Mesothelial cell of epicardium (in vitro differentiated cells): ENCODE measurements at regions not wholly inside any gene's neighbourhood (a gene's known extent, or its start where the extent isn't known, plus 50 kb on each side); places are given as distances from the start of the nearest gene placed in this dataset.

ENCODE experiments used
- DNase-seq, 2 experiments: peaks; one replicate each; pipeline ENCODE4 v3.0.0; 2021; ENCODE audit warnings: low spot score in 2 of 2; ENCODE audit not compliant: unreplicated experiment in 2 of 2
- H3K27ac Mint-ChIP-seq: 2 replicates; pipeline ENCODE4 v1.8.0; 2021; ENCODE audit warnings: mixed read lengths
- H3K27me3 Mint-ChIP-seq: 2 replicates; pipeline ENCODE4 v1.8.0; 2021; ENCODE audit warnings: low read depth, mixed read lengths
- H3K36me3 Mint-ChIP-seq: 2 replicates; pipeline ENCODE4 v1.8.0; 2021; ENCODE audit warnings: mixed read lengths
- H3K4me1 Mint-ChIP-seq: 2 replicates; pipeline ENCODE4 v1.8.0; 2021; ENCODE audit warnings: mixed read lengths
- H3K4me3 Mint-ChIP-seq: 2 replicates; pipeline ENCODE4 v1.8.0; 2021; ENCODE audit warnings: mild to moderate bottlenecking, moderate library complexity, mixed read lengths
- H3K9me3 Mint-ChIP-seq: 2 replicates; pipeline ENCODE4 v1.8.0; 2021; ENCODE audit warnings: mixed read lengths
- CTCF ChIP-seq: fragments of 200-600 bp; sonication (generic); IDR thresholded peaks from one replicate; pipeline ENCODE4 v1.5.0; 2021; ENCODE audit warnings: antibody characterized with exemption; ENCODE audit not compliant: unreplicated experiment

GRCh38 chr6:55003719-55004430 lies 157.3 kb downstream of the FAM83B start:
- H3K4me1 Mint-ChIP-seq = no peaks in the 10 kb centered on the region
- no peak overlapping the region for H3K27ac Mint-ChIP-seq
- peaks cover 23% of the 10 kb centered on the region for H3K9me3 Mint-ChIP-seq
- no peaks in the 10 kb centered on the region for H3K27me3 Mint-ChIP-seq
- peaks cover 4% of the 10 kb centered on the region for H3K36me3 Mint-ChIP-seq
- no peak overlapping the region for H3K4me3 Mint-ChIP-seq
- no peak for TF ChIP-seq CTCF
- no peak for DNase-seq

DNA sequence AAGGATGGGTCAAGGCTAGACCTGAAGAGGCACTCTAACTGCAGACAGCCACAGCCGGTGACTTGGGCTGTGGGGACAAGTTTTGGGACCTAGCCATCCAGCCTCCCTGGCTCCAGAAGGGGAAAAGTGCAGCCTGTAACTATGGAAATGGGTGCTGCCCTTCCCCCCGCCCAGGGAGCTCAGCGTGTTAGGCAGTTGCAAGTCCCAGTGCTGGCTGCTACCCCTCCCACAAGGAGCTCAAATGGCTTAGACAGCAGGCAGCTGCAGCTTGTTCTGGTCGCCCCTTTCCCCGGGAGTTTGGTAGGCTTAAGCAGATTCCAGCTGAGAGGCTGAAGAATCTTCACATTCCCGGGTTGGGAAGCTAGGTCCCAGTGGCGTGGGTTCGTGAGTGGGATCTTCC lies 162.6 kb downstream of the FAM83B start:
- Mint-ChIP-seq H3K27ac (no peak overlapping the region), H3K36me3 (peaks cover 4% of the 10 kb centered on the region), H3K9me3 (peaks cover 23% of the 10 kb centered on the region), H3K4me3 (no peak overlapping the region), H3K27me3 (no peaks in the 10 kb centered on the region), H3K4me1 (peaks cover 2% of the 10 kb centered on the region)
- no peak for TF ChIP-seq CTCF
- no peak for DNase-seq

GRCh38 chr6:55011034-55011433 lies 163.3 kb upstream of the HCRTR2 start:
- no peak overlapping the region for H3K4me3 Mint-ChIP-seq
- DNase-seq = no peak
- peaks cover 5% of the 10 kb centered on the region for H3K4me1 Mint-ChIP-seq
- H3K27me3 Mint-ChIP-seq = no peaks in the 10 kb centered on the region
- peaks cover 18% of the 10 kb centered on the region for H3K9me3 Mint-ChIP-seq
- no peak overlapping the region for H3K27ac Mint-ChIP-seq
- peaks cover 4% of the 10 kb centered on the region for H3K36me3 Mint-ChIP-seq
- no peak for TF ChIP-seq CTCF

GRCh38 chr6:55012454-55012853 lies 161.9 kb upstream of the HCRTR2 start:
- no peak overlapping the region for H3K4me3 Mint-ChIP-seq
- no peak overlapping the region for H3K27ac Mint-ChIP-seq
- H3K9me3 Mint-ChIP-seq = peaks cover 10% of the 10 kb centered on the region
- TF ChIP-seq CTCF = no peak
- peaks cover 5% of the 10 kb centered on the region for H3K4me1 Mint-ChIP-seq
- H3K27me3 Mint-ChIP-seq = no peaks in the 10 kb centered on the region
- H3K36me3 Mint-ChIP-seq = peaks cover 3% of the 10 kb centered on the region
- DNase-seq = no peak

DNA sequence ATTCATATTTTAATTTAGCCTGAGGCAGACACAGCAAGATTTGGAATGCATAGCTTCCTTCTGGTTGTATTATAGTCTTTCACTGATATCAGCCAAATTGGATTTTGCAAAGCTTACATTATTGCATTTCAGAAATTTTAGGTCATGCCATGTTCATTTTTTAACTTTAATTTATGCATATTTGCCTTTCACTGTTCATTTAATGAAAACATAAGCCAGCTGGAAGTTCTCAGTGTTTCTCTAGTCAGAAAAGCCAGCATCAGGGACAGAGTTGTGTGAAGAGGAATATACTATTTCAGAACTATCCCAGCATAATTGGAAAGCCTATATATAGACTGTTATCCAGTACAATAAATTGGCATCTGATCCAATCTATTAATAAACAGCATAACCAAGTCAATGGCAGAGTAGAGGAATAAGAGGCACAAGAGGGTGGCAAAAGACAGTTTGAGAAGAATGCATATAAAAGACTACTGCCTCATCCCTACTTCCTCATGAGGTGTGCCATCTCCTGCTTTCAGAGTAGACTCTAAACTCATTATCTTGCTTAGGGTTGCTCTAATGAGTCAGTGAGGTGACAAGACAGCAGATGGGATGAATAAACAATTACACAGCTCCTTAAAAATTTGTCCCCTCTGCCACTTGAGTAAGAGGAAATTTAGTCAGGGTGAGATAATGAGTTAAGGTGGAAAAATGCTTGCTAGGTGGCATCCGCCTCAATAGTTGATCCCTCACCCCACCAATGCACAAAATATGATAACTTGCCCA lies 159.8 kb upstream of the HCRTR2 start:
- no peak for DNase-seq
- Mint-ChIP-seq H3K27ac (no peak overlapping the region), H3K27me3 (no peaks in the 10 kb centered on the region), H3K36me3 (no peaks in the 10 kb centered on the region), H3K4me1 (peaks cover 5% of the 10 kb centered on the region), H3K4me3 (no peak overlapping the region), H3K9me3 (peaks cover 4% of the 10 kb centered on the region)
- no peak for TF ChIP-seq CTCF
